Activated T-helper 1 cell treated with anti-CD3 and anti-CD28 coated beads, Interleukin-2, amount 50 U/mL, for 16 hours (primary cell): ENCODE measurements at regions not wholly inside any gene's neighbourhood (a gene's known extent, or its start where the extent isn't known, plus 50 kb on each side); places are given as distances from the start of the nearest gene placed in this dataset.
"Not testable (repeated sequence)": the region's sequence is repeated elsewhere in the genome, so short reads cannot be mapped to it uniquely, and the experiment has no call there.

Source experiments
- DNase-seq, 2 donors: peaks; one replicate each; pipeline ENCODE4 v3.0.0-alpha.2; 2020; ENCODE audit warnings: low read depth in 1 of 2, low spot score in 1 of 2

GRCh38 chr2:160583813-160584537 lies 90.4 kb upstream of the RBMS1 start:
- no peak for DNase-seq

- DNase-seq = no peak
These were observed 91.4 kb upstream of the RBMS1 start for GRCh38 chr2:160584972-160585494.

- DNase-seq = no peak
These were observed 97.1 kb upstream of the RBMS1 start for GRCh38 chr2:160590664-160591063.

GRCh38 chr2:160592401-160592800 lies 98.8 kb upstream of the RBMS1 start:
- no peak for DNase-seq

- DNase-seq = no peak
These were observed 99.4 kb upstream of the RBMS1 start for GRCh38 chr2:160592993-160593392.

- DNase-seq = no peak
These were observed 102.8 kb upstream of the RBMS1 start for GRCh38 chr2:160596441-160596840.

GRCh38 chr2:160600437-160600836 lies 106.8 kb upstream of the RBMS1 start:
- DNase-seq = not testable (repeated sequence)

GRCh38 chr2:160602073-160602472 lies 108.5 kb upstream of the RBMS1 start:
- DNase-seq = no peak

- DNase-seq = no peak
These were observed 110.3 kb upstream of the RBMS1 start for GRCh38 chr2:160603771-160604510.

GRCh38 chr2:160606341-160606740 lies 112.7 kb upstream of the RBMS1 start:
- DNase-seq = no peak

GRCh38 chr2:160608599-160608998 lies 115.0 kb upstream of the RBMS1 start:
- DNase-seq = no peak

GRCh38 chr2:160609346-160609745 lies 115.7 kb upstream of the RBMS1 start:
- DNase-seq = no peak

- DNase-seq = no peak
These were observed 116.4 kb upstream of the RBMS1 start for GRCh38 chr2:160610041-160610440.

GRCh38 chr2:160612266-160612856 lies 118.8 kb upstream of the RBMS1 start:
- DNase-seq = no peak

GRCh38 chr2:160613466-160614153 lies 120.0 kb upstream of the RBMS1 start:
- no peak for DNase-seq

GRCh38 chr2:160614391-160614790 lies 120.8 kb upstream of the RBMS1 start:
- no peak for DNase-seq

GRCh38 chr2:160615706-160616105 lies 122.1 kb upstream of the RBMS1 start:
- DNase-seq = no peak

- DNase-seq = no peak
These were observed 122.5 kb upstream of the RBMS1 start for GRCh38 chr2:160616149-160616548.

- DNase-seq = no peak
These were observed 128.1 kb upstream of the RBMS1 start for GRCh38 chr2:160621748-160622147.

GRCh38 chr2:160628020-160628637 lies 134.5 kb upstream of the RBMS1 start:
- DNase-seq = not testable (repeated sequence)

GRCh38 chr2:160628811-160629210 lies 135.2 kb upstream of the RBMS1 start:
- DNase-seq = no peak
